ENCODE measurements at regions not wholly inside any gene's neighbourhood (a gene's known extent, or its start where the extent isn't known, plus 50 kb on each side); places are given as distances from the start of the nearest gene placed in this dataset.

DNA sequence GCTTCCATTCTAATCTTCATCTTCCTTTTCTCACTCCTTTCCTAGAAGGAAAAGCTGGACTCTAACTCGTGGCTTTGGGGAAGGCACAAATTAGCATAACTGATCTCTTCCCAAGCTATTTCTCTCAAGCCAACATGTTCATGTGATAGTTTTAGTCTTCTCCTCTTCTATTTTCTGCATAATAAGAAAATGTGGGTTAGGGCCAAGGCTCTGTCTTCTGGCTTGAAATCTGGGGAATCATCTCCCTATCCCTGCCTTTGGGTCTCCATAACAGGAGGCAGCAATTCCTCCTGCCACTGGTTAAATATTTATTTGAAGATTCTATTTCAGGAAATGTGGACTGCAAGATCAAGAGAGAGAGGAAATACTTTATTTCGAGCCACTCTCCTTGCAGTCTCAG, 1669.6 kb downstream of the MAT2B start:
- H3K4me3 ChIP-seq (ENCODE audit: low read depth, low read length): no peak overlapping the region
- TF ChIP-seq, protein P1, sequence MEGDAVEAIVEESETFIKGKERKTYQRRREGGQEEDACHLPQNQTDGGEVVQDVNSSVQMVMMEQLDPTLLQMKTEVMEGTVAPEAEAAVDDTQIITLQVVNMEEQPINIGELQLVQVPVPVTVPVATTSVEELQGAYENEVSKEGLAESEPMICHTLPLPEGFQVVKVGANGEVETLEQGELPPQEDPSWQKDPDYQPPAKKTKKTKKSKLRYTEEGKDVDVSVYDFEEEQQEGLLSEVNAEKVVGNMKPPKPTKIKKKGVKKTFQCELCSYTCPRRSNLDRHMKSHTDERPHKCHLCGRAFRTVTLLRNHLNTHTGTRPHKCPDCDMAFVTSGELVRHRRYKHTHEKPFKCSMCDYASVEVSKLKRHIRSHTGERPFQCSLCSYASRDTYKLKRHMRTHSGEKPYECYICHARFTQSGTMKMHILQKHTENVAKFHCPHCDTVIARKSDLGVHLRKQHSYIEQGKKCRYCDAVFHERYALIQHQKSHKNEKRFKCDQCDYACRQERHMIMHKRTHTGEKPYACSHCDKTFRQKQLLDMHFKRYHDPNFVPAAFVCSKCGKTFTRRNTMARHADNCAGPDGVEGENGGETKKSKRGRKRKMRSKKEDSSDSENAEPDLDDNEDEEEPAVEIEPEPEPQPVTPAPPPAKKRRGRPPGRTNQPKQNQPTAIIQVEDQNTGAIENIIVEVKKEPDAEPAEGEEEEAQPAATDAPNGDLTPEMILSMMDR (IDR thresholded peaks at IDR 0.05; ENCODE audit: borderline replicate concordance, insufficient read depth, low read depth, low read length): no peak

DNA sequence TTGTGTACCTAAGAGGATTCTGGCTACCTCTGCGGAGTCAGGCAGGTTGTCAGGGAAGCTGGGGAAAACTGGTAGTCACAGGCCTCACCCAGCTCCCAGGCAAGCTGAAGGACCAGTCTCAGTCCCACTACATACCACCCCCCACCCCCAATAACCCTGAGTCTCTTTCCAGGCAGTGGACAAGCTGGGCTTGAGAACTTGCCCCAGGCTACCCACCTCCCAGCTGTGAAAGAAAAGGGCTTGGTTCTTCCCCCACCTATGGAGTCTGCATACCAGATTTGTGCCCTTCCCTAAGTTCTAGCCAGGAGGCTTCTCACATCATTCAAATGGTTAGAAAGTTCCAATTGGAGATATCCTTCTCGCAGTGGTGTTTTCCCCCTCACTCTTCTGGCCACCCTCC, 1678.8 kb downstream of the MAT2B start:
- no peak overlapping the region for H3K4me3 ChIP-seq (ENCODE audit: low read depth, low read length)
- TF ChIP-seq, protein P1 (IDR thresholded peaks at IDR 0.05; ENCODE audit: borderline replicate concordance, insufficient read depth, low read depth, low read length): no peak

DNA sequence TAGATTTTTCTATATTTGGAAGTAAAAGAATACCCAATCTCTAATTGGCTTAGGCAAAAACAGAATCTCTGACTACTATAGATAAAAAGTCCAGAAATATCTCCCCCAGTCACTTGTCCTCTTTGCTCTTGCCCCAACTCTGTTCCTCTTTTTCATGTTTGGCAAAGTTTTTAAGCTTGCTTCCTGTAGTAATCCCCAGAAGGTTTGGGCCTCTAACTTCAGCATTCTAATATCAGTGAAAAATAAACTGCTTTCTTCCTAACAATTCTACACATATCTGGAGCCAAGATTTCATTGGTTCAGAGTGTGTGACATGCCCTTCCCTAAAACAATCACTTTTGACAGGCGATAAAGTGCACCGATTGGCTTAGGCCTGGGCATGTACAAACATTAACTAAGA, 1680.3 kb downstream of the MAT2B start:
- TF ChIP-seq, protein P1 (IDR thresholded peaks at IDR 0.05; ENCODE audit: borderline replicate concordance, insufficient read depth, low read depth, low read length): no peak
- H3K4me3 ChIP-seq (ENCODE audit: low read depth, low read length): no peak overlapping the region

DNA sequence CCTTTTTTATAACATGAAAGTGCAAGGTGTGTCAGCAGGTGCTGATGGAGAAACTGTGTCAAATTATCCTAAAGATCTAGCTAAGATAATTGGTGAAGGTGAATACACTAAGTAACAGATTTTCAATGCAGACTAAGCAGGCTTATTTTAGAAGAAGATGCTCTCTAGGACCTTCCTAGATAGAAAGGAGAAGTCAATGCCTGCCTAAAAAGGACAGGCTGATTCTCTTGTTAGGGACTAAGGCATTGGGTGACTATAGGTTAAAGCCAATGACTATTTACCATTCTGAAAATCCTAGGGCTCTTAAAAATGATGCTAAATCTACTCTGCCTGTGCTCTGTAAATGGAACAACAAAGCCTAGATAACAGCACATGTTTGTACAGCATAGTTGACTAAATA, 1682.4 kb downstream of the MAT2B start:
- H3K4me3 ChIP-seq (ENCODE audit: low read depth, low read length): no peak overlapping the region
- TF ChIP-seq, protein P1 (IDR thresholded peaks at IDR 0.05; ENCODE audit: borderline replicate concordance, insufficient read depth, low read depth, low read length): no peak

DNA sequence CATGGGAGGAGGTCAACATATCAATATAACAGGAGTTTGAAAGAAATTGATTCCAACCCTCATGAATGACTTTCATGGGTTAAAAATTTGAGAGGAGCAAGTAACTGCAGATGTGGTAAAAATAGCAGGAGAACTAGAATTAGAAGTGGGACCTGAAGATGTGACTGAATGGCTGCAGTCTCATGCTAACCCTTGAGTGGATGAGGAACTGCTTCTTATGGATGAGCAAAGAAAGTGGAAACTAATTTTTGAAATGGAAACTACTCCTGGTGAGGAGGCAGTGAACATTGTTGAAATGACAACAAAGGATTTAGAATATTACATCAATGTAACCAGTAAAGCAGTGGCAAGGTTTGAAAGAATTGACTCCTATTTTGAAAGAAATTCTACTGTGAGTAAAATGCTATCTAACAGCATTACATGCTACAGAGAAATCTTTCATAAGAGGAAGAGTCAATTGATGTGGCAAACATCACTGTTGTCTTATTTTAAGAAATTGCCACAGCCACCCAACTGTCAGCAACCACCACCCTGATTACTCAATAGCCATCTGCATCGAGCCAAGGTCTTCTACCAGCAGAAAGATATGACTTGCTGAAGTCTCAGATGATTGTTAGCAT, 1683.2 kb downstream of the MAT2B start:
- TF ChIP-seq, protein P1 (IDR thresholded peaks at IDR 0.05; ENCODE audit: borderline replicate concordance, insufficient read depth, low read depth, low read length): no peak

GRCh38 chr5:165196961-165197360, 1691.5 kb downstream of the MAT2B start:
- H3K4me3 ChIP-seq (ENCODE audit: low read depth, low read length): no peak overlapping the region
- TF ChIP-seq, protein P1 (IDR thresholded peaks at IDR 0.05; ENCODE audit: borderline replicate concordance, insufficient read depth, low read depth, low read length): no peak

More for the DNA sequence above, 1683.2 kb downstream of the MAT2B start:
- no peak overlapping the region for H3K4me3 ChIP-seq (ENCODE audit: low read depth, low read length)

DNA sequence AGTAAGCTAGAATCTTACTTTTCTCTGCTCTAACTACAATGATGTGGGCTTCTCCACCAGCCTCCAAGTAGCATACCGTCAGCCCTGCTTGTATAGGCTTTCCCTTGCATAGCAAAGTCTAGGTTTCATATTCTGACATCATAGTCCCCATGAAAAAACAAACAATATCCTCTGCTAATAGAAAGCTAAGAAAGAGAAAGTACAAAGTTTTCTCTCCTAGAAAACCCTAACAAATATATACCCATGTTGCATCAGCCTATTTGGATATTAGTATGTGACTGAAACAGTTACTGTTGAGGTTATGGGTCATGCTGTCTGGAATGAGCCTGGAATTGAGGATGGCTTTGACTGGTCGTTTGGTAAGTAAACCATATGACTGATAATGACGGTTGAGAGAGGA, 1696.0 kb downstream of the MAT2B start:
- TF ChIP-seq, protein P1 (IDR thresholded peaks at IDR 0.05; ENCODE audit: borderline replicate concordance, insufficient read depth, low read depth, low read length): no peak
- H3K4me3 ChIP-seq (ENCODE audit: low read depth, low read length): no peak overlapping the region

Data from GM12875 (cell line).